Fibroblast of upper back skin (primary cell): ENCODE measurements at regions not wholly inside any gene's neighbourhood (a gene's known extent, or its start where the extent isn't known, plus 50 kb on each side); places are given as distances from the start of the nearest gene placed in this dataset.
A peak's percentile ranks its signal among the peaks of the same experiment; 100 is the strongest.

Source experiments
- DNase-seq: peaks from one replicate; pipeline ENCODE4 v3.0.0-alpha.2; 2013

DNA sequence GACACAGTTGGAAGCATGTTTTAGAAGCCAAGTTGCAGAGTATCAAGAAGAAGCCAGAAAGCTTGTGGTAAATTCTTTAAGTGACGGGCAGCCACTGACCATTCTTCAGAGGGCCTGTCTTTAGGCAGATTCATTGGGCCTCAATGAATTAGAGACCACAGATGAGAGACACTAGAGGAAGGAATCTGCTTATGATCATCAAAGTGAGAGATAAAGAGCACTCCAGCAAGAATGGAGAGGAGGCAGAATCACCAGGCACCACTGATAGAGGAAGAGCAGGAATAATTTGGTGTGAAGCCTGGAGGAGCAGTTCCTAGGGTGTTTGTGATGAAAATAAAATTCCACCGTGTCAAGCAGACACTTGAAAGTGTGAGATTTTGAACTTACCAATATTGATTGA lies 365.9 kb upstream of the SLC30A5 start:
- no peak for DNase-seq

DNA sequence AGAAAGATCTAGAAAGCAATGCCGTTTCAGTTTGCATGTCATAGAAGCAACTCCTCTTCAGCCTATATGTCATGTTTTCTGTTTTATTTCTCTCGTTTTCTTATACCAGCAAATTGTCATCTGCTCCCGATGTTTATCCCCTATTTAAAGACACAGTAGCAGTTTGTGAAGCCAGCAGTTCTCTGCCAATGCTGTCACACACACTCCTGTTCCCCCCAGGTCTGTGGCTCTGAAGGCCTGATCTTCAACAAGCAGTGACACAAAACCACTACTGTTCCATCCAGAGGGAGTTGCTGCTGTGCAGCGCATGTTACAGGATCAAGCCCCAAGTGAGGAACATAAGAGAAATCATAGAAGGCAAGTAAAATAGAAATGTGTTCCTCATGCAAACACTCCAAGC lies 364.1 kb upstream of the SLC30A5 start:
- no peak for DNase-seq

DNA sequence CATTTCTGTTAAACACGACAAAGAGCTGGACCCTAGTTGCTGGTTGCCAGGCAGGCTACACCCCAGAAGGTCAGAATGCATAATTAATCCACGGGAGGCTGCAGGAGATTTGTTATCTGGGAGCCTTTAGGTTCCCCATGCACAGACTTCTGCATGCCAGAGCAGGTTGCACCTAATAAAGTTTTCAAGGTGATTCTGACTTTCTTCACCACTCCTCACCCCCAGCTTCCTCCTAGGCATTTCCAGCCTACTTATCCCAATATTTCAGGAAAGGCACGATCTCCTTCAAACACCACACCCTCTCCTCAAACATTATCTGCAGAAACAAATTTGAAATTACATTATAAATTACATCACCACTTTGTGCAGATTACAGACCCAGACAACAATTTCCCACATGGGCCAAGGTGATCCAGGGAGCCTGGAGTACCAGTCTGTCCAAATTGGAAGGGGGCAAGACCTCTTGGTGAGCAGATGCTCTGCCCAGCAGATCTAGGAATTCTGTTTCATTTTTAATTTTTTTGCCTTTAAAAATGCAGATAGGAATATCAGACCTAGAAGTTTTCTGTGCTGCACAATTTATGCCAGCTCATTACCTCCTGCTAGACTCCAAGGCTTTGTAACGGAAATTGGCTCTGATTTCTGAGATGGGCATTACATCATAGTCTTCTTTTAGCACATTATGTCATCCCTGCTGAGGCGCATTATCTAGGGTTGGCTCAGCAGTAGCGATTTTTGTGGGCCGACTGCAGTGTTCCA lies 363.4 kb upstream of the SLC30A5 start:
- DNase-seq: peak; percentile 85

DNA sequence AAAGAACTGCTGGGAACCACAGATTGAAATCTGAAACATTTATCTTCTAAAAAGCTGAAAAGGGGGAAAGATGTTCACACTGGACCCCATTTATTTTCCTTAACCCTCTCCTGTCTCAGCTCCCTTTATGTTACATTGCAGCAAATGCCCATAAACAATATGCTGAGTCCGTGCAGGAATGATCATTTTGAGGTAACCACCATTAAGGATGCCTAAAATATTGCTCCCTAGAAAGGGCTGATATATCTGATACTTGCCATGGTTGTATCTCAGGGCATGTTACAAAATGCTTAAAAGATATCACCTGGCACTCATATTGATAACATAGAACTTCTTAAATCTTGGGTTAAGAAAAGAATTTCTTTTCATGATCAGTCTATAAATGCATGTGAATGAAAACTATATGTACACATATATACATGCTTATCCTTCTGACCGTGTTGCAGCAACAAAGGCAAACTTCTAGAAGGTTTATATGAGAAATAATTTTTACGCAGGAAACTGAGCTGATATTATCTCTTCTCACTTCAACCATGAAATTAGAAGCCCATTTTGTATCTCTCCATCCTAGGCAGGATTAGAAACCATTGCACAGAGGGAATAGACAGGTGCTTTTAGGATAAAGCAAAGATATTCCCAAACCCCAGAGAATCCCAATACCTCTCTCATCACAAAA lies 362.7 kb upstream of the SLC30A5 start:
- DNase-seq: no peak

DNA sequence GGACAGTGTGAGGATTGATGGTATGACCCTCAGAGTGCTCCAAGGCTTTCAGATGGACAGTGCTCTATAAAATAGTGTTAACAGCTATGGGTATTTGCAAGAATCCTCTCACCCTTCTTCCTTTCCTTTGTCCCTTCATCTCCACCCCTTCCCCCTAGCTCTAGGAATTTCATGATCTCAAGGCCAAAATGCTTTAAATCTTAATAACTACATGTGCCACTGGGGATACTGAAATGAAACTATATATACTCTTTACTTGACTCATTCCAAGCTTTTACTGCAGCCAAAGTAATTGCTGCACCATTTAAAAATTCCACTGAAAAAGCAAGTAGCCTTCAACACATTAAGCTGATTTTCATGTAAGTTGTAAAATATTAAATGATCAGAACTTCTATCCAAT lies 361.6 kb upstream of the SLC30A5 start:
- peak; percentile 24 for DNase-seq

DNA sequence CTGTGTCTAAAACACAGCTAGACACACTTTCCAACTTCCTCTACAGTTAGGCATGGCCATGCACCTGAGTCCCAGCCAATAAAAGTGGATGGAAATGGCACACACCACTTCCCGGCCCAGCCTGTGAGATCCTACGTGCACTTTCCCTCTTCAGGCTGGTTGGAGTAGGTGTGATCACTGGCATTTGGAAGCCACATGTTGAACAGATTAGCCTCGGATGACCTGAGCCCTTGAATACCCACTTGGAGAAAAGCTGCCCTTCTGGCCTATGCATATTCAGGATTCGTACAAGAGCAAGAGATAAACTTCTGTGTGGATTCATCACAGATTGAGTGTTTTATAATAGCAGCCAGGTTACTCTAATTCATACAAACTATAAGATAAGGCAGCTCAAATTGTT lies 359.0 kb upstream of the SLC30A5 start:
- DNase-seq: no peak

DNA sequence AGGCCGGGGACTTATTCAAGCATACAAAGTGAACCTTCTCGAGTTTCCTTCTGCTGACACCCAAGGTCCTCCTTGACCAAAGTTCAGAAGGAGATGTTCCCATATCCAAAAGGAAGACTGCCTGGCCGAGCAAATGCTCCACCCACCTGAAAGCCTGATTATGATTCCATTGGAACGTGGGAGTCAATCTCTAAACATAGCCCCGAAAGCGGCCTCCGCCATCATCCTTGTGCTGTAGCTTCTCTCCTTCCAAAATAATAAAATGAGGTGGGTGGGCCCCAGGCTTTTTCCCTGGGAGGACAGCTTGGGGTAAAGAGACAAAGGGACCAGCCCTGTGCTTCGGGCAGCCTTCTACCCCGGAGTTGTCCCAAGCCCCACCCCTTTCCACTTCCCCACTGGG lies 355.6 kb upstream of the SLC30A5 start:
- DNase-seq: no peak

DNA sequence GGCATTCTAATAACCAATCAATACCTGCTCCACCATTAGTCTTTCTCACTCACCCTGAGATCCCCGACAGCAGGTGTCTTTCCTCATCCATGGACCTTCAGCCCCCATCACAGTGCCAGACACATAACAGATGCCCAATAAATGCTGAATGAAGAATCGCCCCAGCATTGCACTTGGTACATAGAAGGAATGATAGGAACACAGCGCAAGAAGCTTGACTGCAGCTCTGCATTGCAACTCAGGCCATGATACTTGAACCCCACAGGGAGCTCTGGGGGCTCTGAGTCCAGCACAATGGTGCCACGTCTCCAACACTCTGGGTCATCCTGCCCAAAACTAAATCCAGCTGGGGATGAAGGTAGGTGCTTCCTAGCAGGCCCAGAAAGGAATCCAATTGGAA lies 355.0 kb upstream of the SLC30A5 start:
- no peak for DNase-seq

DNA sequence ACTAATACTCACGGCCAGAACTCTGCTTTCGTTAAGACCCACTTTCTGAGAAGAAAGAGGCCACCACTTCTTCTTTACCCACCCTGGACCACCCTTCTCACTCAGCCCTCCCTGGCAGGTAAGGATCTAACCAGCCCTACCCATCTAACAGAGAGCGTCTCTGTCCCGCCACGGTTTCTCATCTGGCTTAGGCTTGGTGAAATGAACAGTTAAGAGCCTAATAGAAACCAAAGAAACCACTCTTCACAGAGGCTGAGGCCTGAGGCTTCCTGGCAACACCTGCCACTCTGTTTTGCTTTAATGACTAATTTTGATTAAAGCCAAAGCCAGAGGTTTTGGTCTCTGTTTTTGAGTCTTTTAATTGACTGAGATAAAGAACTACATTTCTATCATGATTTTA lies 354.1 kb upstream of the SLC30A5 start:
- DNase-seq: no peak

DNA sequence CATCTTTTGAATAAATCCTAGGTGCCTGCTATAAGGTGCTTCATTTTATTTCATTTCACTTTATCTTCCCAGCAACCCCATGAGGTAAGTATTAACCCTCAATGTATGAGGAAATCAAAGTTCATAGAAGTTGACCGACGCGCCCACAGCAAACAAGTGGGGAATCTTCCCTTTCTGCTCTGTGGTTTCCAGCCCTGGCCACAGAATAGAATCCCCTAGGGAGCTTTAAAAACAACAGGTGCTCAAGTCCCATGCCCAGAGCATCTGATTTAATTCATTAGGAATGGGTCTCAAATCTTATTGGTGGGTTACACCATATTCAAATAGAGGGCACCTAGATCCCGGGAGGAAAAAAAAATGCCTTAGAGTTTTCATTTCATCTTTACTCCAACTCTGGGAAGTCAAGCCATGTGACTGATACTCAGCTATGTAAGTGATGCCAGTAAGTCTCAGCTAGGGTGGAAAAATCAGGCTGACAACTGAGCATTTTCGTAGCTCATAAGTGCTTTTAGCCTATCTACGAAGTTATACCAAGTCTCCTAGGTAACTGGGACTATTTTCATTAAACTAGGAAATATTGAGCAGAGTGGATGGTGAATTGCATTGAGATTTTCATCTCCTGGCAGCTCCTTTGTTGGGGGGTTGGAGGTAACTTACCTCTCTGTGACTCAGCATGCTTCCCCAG lies 353.4 kb upstream of the SLC30A5 start:
- DNase-seq: no peak

DNA sequence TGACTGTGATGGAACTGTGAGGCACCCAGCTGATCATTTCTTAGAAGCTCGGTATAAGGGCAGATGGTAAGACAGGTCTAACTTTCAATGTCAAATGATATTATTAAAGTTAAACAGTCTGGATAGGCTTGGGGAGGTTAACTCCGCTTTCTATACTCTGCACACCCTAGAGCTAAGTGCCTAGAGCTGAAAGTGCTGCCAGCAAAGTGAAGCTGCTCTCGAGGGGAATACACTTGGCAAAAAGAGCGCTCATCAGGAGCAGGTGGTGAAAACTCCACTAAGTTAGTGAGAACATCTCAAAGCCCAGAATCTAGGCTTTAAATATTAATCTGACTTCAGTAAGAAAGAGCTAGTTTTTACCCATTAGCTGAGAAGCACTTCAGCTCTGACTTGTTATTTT lies 349.6 kb upstream of the SLC30A5 start:
- no peak for DNase-seq

DNA sequence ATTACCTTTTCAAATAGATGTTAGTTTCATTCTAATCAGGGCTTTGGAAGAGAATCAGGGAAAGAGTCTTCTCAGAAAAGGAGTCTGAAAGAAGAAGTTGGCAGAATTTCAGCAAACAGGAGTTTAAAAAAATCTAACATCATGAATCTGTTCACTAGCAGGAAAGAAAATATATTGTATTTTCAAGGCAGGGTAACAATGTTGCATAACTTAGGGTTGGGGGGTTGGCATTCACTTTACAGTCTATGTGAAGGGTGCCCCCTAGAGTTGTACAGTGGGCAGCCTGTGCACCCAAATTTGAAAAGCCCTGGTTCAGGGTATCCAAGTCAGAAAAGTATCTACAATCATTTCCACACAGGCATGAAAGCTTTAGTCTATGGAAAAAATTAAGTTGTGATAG lies 348.4 kb upstream of the SLC30A5 start:
- DNase-seq: peak; percentile 39

DNA sequence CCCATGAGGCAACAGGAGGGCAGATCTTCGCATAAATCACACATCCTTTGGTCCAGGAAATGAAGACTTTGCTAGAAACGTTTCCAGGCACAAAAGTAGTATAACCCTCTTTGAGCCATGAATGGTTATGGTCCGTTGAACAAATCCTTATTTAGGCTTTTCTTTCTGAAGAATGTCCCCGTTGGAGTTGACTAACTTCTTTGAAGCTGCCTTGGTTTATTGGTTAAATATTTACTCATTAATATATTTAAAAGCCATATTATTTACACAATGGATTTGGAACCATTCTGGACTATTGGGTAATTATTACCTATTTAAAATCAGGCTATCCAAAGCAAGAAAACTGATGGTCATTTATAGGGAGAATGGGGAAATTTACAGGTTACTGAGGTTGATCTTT lies 347.6 kb upstream of the SLC30A5 start:
- DNase-seq: no peak

DNA sequence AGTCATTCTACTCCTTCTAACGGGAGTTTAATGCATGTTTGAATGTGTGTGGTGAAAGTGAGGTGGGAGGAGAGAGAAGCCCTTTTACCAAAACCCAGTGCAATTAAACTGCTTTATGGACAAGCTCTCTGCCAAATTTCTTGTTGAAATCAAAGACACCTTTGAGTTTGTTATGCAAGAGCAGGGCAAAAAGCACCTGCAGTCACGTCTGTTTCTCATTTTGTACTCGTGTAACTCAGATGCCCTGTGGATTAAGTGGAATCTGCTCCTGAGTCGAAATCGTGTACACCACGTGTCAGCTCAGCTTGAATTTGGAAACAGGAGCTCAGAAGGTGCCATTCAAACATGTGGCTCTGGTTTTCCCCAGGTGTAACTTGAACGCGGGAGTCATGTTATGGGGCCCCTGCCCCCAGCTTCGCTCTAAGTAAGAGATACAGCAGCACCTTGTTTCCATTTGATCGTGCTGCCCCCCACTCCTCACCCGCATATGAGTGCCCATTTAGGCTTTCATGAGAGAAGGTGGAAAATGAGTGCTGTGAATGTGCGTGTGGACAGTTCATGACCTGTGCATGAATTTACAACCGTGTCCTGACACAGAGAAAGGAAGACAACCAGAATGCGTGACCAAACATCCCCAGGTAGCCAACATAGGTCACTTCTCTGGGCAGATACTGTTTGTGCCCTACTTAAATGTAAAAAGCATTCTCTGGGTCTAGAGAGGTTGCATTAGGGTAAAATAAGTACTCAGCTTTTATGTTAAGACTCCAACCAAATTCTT lies 347.0 kb upstream of the SLC30A5 start:
- DNase-seq: no peak

DNA sequence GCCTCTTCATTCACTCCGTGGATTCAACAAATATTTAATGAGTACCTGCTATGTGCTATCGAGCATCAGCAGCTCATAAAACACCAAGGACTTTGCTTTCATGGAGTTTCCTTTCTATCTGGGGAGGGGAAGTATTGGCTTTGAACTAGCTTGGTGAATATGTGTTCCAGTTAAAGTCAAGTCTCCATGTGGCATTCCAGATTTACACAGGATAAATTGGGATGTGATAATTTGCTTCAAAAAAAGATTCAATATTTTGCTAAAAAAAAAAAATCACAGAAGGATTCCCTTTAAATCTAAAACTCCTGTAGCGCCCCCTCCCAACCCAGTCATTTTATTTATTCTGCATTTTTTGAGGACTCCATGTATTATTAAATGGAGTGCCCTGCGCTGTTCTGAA lies 346.3 kb upstream of the SLC30A5 start:
- no peak for DNase-seq

DNA sequence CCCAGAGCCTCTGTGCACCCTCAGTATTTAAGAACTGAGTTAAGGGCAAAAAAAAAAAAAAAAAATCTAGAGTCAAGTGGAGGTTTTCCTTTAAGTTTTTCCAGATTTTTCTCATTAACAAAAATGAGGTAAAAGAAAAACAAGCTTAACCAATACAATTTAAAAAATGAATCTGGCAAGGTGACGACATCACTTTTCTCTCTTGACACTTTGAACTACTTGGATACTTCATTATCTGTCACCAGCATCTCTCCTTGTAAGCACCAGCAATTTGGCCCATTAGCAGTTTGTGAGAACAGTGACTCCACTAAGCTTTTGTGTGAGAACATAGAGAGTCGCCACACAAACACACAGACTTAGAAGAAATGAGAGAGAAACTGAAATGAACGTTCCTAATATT lies 345.7 kb upstream of the SLC30A5 start:
- peak; percentile 31 for DNase-seq

DNA sequence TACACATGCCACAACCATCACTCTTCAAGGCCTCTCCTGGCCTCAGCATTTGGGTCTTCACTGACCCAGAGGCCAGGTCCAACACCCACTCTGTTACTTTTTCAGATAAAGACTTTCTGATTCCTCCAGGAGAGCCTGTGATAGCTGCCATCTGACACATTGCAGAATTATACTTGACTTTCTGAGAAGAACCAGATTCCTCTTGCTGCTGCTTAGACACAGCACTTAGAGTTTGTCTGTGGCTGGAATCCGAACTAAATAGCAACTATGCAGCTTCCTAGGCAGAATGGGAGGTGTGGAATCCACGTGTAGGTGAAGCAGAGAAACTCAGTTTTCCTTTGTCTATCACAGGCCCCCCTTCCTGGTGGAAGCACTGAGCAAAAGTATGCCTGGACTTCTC lies 344.7 kb upstream of the SLC30A5 start:
- DNase-seq: no peak

DNA sequence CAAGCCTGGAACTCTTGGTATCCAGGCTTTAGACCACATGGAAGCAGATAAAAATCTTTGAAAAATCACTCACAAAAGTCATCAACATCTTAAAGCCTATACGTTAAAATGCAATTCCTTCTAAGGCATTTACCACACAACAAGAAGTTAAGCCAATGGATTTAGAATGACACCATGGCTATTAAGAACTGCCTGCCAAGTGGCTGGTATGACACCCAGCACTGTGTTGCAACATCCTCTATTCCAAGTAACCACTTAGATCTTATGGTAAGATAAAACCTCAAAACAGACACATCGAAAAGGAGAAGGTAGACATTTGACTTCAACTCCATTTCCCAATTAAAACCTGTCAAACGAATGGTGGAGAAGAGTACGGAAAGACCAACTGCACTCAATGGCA lies 344.2 kb upstream of the SLC30A5 start:
- DNase-seq: peak; percentile 45

DNA sequence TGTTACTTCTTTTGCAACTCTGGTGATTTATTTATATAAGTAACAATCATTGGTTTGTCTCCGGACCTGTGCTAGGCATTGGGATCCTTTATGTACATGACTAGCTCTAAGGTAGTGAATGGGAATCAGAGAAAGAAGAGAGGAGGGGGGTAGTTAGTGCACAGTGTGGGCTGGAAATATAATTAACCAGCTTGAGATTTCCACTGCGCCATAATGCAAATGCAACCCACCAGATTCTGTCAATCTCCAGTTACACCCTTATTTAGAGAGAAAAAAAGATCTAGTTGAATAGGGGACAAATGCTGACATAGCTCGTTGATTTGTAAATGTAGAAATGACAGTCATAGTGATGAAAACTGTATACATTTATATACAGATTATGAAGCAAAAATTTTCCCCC lies 342.2 kb upstream of the SLC30A5 start:
- no peak for DNase-seq

DNA sequence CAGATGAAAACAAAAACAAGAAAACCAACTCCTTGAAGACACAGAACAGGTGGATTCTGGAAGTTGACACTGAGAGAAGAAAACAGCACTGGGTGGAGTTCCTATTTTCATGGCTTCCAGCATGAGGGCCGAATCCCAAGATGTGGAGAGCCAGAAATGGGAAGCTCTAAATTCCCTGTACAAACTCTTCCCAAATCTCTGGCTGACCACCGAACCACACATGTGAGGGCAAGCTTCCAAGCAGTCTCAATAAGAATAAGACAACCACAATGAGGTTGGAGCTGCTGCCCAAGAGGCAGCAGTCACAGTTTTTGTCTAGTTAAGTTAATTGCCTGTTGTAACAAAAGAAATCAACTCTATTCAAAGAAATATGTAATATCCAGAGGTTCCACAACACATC lies 339.3 kb upstream of the SLC30A5 start:
- no peak for DNase-seq

DNA sequence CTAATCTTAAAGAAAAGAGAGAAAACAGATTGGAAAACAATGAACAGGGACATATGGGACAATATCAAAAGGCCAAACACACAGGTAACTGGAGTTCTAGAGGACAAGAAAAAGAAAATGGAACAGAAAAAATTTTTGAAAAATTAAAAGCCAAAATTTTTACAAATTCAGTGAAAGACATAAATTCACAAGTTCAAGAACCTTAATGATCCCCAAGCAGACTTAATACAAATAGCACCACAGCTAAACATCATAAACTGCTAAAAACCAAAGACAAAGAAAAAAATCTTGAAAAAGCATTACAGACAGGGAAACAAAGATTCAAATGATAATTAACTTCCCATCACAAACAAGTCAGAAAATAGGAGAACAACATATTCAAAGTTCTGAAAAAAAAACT lies 338.5 kb upstream of the SLC30A5 start:
- DNase-seq: no peak

DNA sequence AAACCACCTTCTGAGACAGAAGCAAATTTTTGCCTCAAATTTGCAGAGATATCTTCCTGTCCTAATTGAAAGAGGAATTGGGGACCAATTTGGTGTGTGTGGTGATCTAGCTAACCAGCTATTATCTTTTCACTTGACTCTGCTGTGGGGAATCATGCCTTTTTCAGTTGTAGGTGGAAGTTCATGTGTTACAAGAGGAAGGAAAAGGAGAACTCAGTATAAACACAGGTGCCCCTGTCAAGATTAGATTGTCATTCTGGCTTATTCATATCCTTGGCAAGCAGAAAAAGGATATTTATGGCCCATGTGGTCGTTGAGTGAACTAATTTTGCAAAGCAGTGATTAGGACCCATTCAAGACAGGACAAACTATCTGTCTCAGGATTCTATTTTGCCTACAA lies 336.8 kb upstream of the SLC30A5 start:
- no peak for DNase-seq

DNA sequence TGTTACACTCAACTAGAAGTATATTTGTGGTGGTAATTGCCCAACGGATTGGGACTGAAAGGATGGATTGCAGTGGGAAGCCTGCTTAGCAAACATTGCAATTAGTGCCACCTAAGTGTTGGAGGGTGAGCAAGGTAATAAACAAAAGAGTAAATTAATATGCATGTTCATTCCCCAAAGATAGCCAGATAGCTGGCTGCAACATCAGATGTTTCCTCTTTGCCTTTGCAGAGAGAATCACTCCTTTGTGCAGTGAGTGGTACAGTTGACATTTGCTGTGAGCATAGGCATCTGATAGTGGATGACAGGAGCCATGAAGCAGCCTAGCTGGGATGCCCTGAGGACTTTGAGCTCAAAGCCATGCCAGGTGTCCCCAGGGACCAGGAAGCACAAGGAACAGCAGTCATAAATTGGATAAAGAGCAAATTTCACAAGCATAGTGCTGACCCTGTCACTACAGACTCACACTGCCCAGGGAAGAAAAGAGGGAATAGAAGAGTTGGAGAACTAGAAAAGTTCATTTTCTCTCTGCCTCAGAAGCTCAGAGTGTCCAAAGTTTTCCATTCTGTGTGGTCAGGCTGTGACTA lies 336.1 kb upstream of the SLC30A5 start:
- DNase-seq: no peak
